GM23338 (cell line): ENCODE measurements at regions not wholly inside any gene's neighbourhood (a gene's known extent, or its start where the extent isn't known, plus 50 kb on each side); places are given as distances from the start of the nearest gene placed in this dataset.

Experiments used
- EZH2 ChIP-seq: fragments of 200-600 bp; sonication (generic); IDR thresholded peaks from one replicate; pipeline ENCODE4 v1.8.0; 2017; ENCODE audit warnings: antibody characterized with exemption, mild to moderate bottlenecking, low read depth; ENCODE audit not compliant: unreplicated experiment
- EZH2phosphoT487 ChIP-seq: fragments of 200-600 bp; sonication (generic); IDR thresholded peaks from one replicate; pipeline ENCODE4 v1.8.1; 2018; ENCODE audit warnings: antibody characterized with exemption; ENCODE audit not compliant: unreplicated experiment
- JUNB ChIP-seq: IDR thresholded peaks from one replicate; pipeline ENCODE4 v1.6.1; 2016; ENCODE audit warnings: antibody characterized with exemption; ENCODE audit not compliant: unreplicated experiment
- POLR2AphosphoS5 ChIP-seq: IDR thresholded peaks from 2 replicates; pipeline ENCODE4 v1.6.1; 2016; ENCODE audit warnings: antibody characterized with exemption, low read depth
- STAT1 ChIP-seq: IDR thresholded peaks from one replicate; pipeline ENCODE4 v1.6.1; 2016; ENCODE audit warnings: antibody characterized with exemption; ENCODE audit not compliant: unreplicated experiment
- TF ChIP-seq, protein P1 (sequence below), 2 experiments: fragments of 200-600 bp in 1 of 2; sonication (generic) in 1 of 2; conservative IDR thresholded peaks; 2 replicates each; pipeline versions ENCODE4 v1.5.1 to v1.6.1; 2016 to 2017; ENCODE audit warnings: antibody characterized with exemption in 2 of 2, low read depth in 2 of 2, mild to moderate bottlenecking in 2 of 2, moderate library complexity in 1 of 2
- TF ChIP-seq, protein P2 (sequence below): IDR thresholded peaks from one replicate; pipeline ENCODE4 v1.6.1; 2018; ENCODE audit warnings: antibody characterized with exemption; ENCODE audit not compliant: unreplicated experiment

DNA sequence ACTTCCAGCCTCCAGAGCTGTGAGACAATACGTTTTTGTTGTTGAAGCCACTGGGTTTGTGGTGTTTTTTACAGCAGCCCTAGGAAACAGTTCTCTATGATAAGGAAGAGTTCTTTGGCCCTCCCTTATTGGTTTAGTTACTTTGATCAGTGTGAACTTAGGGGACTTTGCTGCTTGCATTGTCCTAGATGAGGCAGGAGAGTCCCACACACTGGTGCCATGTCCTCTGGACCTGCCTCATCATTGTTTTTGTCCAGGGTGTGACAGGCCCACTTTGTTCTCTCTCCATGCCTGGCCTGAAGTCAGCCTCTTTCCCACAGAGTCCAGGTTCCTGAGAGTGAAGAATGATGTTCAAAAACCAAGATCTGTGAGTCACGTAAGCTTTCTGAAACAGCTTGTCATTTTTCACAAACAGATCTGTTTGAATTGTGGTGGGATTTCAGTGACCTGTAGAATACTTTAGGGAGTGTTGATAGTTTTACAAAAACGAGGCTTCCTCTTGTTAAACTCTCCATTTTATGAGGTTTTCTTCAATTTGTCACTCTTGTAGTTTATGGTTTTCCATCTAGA, 63.8 kb downstream of the ING1 start:
- TF ChIP-seq EZH2 (no peak), STAT1 (no peak), POLR2AphosphoS5 (no peak), JUNB (no peak), EZH2phosphoT487 (no peak)
- TF ChIP-seq, protein P1, sequence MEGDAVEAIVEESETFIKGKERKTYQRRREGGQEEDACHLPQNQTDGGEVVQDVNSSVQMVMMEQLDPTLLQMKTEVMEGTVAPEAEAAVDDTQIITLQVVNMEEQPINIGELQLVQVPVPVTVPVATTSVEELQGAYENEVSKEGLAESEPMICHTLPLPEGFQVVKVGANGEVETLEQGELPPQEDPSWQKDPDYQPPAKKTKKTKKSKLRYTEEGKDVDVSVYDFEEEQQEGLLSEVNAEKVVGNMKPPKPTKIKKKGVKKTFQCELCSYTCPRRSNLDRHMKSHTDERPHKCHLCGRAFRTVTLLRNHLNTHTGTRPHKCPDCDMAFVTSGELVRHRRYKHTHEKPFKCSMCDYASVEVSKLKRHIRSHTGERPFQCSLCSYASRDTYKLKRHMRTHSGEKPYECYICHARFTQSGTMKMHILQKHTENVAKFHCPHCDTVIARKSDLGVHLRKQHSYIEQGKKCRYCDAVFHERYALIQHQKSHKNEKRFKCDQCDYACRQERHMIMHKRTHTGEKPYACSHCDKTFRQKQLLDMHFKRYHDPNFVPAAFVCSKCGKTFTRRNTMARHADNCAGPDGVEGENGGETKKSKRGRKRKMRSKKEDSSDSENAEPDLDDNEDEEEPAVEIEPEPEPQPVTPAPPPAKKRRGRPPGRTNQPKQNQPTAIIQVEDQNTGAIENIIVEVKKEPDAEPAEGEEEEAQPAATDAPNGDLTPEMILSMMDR (conservative IDR thresholded peaks at IDR 0.05; ENCODE audit: low read depth in 2 of 2) = no peak
- TF ChIP-seq, protein P2, sequence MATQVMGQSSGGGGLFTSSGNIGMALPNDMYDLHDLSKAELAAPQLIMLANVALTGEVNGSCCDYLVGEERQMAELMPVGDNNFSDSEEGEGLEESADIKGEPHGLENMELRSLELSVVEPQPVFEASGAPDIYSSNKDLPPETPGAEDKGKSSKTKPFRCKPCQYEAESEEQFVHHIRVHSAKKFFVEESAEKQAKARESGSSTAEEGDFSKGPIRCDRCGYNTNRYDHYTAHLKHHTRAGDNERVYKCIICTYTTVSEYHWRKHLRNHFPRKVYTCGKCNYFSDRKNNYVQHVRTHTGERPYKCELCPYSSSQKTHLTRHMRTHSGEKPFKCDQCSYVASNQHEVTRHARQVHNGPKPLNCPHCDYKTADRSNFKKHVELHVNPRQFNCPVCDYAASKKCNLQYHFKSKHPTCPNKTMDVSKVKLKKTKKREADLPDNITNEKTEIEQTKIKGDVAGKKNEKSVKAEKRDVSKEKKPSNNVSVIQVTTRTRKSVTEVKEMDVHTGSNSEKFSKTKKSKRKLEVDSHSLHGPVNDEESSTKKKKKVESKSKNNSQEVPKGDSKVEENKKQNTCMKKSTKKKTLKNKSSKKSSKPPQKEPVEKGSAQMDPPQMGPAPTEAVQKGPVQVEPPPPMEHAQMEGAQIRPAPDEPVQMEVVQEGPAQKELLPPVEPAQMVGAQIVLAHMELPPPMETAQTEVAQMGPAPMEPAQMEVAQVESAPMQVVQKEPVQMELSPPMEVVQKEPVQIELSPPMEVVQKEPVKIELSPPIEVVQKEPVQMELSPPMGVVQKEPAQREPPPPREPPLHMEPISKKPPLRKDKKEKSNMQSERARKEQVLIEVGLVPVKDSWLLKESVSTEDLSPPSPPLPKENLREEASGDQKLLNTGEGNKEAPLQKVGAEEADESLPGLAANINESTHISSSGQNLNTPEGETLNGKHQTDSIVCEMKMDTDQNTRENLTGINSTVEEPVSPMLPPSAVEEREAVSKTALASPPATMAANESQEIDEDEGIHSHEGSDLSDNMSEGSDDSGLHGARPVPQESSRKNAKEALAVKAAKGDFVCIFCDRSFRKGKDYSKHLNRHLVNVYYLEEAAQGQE = no peak
